ENCODE measurements at regions not wholly inside any gene's neighbourhood (a gene's known extent, or its start where the extent isn't known, plus 50 kb on each side); places are given as distances from the start of the nearest gene placed in this dataset.

DNA sequence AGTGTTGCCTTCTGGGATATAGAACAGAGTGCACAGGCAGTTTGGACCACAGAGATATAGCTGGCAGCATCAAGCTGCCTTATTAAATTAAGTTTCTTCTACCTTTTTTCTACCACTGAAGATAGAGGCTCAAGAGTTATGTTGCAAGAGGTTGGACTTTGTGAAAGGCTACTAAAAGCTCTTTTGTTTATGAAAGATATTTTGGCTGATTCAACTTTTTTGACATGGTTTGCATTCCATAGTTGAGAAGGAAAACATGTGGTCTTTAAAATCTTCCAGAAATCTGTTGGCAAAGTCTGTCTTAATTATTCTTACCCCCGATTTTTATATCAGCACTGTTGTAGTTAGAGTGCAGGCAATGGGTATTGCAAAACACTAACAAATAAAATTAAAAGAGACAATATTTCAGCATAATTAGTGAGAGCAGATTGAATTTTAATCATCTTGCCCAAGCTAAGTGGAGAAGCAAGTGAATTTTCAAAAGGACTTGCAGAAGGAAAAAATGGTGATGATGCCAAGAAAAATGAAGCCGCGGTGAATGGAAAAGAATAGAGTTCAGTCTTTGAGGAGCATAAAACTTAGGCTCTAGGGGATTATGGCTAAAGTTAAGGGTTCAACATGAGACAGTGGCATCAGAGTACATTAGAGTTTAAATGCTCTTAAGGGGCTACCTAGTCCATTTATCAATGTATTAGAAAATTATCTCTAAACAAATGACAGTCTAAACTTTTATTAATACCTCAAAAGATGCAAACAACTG is 450.9 kb upstream of the CNTNAP2 start:
- TF ChIP-seq, protein P1, sequence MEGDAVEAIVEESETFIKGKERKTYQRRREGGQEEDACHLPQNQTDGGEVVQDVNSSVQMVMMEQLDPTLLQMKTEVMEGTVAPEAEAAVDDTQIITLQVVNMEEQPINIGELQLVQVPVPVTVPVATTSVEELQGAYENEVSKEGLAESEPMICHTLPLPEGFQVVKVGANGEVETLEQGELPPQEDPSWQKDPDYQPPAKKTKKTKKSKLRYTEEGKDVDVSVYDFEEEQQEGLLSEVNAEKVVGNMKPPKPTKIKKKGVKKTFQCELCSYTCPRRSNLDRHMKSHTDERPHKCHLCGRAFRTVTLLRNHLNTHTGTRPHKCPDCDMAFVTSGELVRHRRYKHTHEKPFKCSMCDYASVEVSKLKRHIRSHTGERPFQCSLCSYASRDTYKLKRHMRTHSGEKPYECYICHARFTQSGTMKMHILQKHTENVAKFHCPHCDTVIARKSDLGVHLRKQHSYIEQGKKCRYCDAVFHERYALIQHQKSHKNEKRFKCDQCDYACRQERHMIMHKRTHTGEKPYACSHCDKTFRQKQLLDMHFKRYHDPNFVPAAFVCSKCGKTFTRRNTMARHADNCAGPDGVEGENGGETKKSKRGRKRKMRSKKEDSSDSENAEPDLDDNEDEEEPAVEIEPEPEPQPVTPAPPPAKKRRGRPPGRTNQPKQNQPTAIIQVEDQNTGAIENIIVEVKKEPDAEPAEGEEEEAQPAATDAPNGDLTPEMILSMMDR (IDR thresholded peaks at IDR 0.05) = no peak
- TF ChIP-seq POLR2A (IDR thresholded peaks at IDR 0.05) = no peak

Data from thyroid gland (tissue), 4 donors.